Vagina (tissue), 2 donors: ENCODE measurements at regions not wholly inside any gene's neighbourhood (a gene's known extent, or its start where the extent isn't known, plus 50 kb on each side); places are given as distances from the start of the nearest gene placed in this dataset.

Experiments
- CTCF ChIP-seq, 3 experiments: fragments of 450-650 bp in 2 of 3; fragments of 200-600 bp in 1 of 3; sonication (generic) in 1 of 3; IDR thresholded peaks; one replicate each; pipeline ENCODE4 v1.5.1; 2017 to 2019; ENCODE audit warnings: antibody characterized with exemption in 3 of 3, mild to moderate bottlenecking in 2 of 3, moderate library complexity in 2 of 3
- POLR2A ChIP-seq, 2 donors: fragments of 450-650 bp; IDR thresholded peaks; one replicate each; pipeline ENCODE4 v1.6.1; 2017; ENCODE audit warnings: antibody characterized with exemption in 2 of 2, mild to moderate bottlenecking in 2 of 2, moderate library complexity in 2 of 2
- POLR2AphosphoS5 ChIP-seq, 2 donors: sonication (generic); formaldehyde crosslinking; IDR thresholded peaks; one replicate each; pipeline ENCODE4 v1.9.0; 2017; ENCODE audit warnings: antibody characterized with exemption in 2 of 2, mild to moderate bottlenecking in 2 of 2, low read depth in 1 of 2; ENCODE audit not compliant: insufficient read depth in 1 of 2

- TF ChIP-seq POLR2A (IDR thresholded peaks at IDR 0.05): no peak
- no peak for TF ChIP-seq CTCF (IDR thresholded peaks at IDR 0.05)
- no peak for TF ChIP-seq POLR2AphosphoS5 (IDR thresholded peaks at IDR 0.05; ENCODE audit: insufficient read depth in 1 of 2, low read depth in 1 of 2)
These were observed 90.9 kb upstream of the GRIK2 start for GRCh38 chr6:101302593-101302992.
